Breast epithelium (tissue), 4 donors: ENCODE measurements at regions not wholly inside any gene's neighbourhood (a gene's known extent, or its start where the extent isn't known, plus 50 kb on each side); places are given as distances from the start of the nearest gene placed in this dataset.

Source experiments
- DNase-seq, 2 donors: peaks; one replicate each; pipeline ENCODE4 v3.0.0-alpha.2; 2019; ENCODE audit warnings: low spot score in 2 of 2
- H3K27ac ChIP-seq, 2 donors: fragments of 200-600 bp; sonication (generic) in 1 of 2; one replicate each; pipeline ENCODE4 v1.5.1; 2016 to 2019; ENCODE audit warnings: mild to moderate bottlenecking in 1 of 2
- H3K27me3 ChIP-seq, 2 donors: fragments of 200-600 bp; sonication (generic) in 1 of 2; one replicate each; pipeline versions ENCODE4 v1.5.1 to v1.6.0; 2017 to 2019; ENCODE audit warnings: control low read depth in 1 of 2, mild to moderate bottlenecking in 1 of 2
- H3K36me3 ChIP-seq: fragments of 200-600 bp; one replicate; pipeline ENCODE4 v1.5.1; 2019
- H3K4me1 ChIP-seq, 2 donors: fragments of 200-600 bp; sonication (generic); one replicate each; pipeline ENCODE4 v1.5.1; 2016 to 2019; ENCODE audit warnings: control low read depth in 1 of 2
- H3K4me3 ChIP-seq, 3 donors: fragments of 200-600 bp; sonication (generic); 1 replicate in 2 of 3; 2 replicates in 1 of 3; pipeline ENCODE4 v1.5.1; 2016 to 2019; ENCODE audit warnings: mild to moderate bottlenecking in 3 of 3, moderate library complexity in 2 of 3
- H3K9me3 ChIP-seq, 2 donors: fragments of 200-600 bp; sonication (generic) in 1 of 2; one replicate each; pipeline ENCODE4 v1.5.1; 2016 to 2019; ENCODE audit warnings: control low read depth in 1 of 2
- CTCF ChIP-seq, 3 donors: fragments of 450-650 bp; IDR thresholded peaks; one replicate each; pipeline ENCODE4 v1.5.1; 2016 to 2017; ENCODE audit warnings: antibody characterized with exemption in 3 of 3, mild to moderate bottlenecking in 3 of 3, moderate library complexity in 3 of 3
- POLR2A ChIP-seq: fragments of 450-650 bp; IDR thresholded peaks from one replicate; pipeline ENCODE4 v1.6.1; 2016; ENCODE audit warnings: antibody characterized with exemption, mild to moderate bottlenecking, moderate library complexity
- POLR2AphosphoS5 ChIP-seq, 3 donors: sonication (generic); formaldehyde crosslinking; IDR thresholded peaks; one replicate each; pipeline ENCODE4 v1.6.1; 2017; ENCODE audit warnings: antibody characterized with exemption in 3 of 3
- intact Hi-C: fragments of 100-400 bp; cut with DNase I; formaldehyde crosslinking; loops from one replicate; pipeline ENCODE4 v1.15.1; 2023; ENCODE audit warnings: low total_unique reads

- DNase-seq = no peak
- Histone ChIP-seq H3K36me3 (no peaks in the 10 kb centered on the region), H3K4me1 (no peaks in the 10 kb centered on the region), H3K27ac (no peak overlapping the region), H3K4me3 (no peak overlapping the region), H3K27me3 (no peaks in the 10 kb centered on the region), H3K9me3 (no peaks in the 10 kb centered on the region)
- TF ChIP-seq CTCF (IDR thresholded peaks at IDR 0.05) (no peak), POLR2A (no peak), POLR2AphosphoS5 (IDR thresholded peaks at IDR 0.05) (no peak)
- intact Hi-C loops = no loop called here
These were observed 177.9 kb upstream of the IL15 start for GRCh38 chr4:141458501-141458900.

- Histone ChIP-seq H3K36me3 (no peaks in the 10 kb centered on the region), H3K27ac (no peak overlapping the region), H3K9me3 (no peaks in the 10 kb centered on the region), H3K4me3 (no peak overlapping the region), H3K4me1 (no peaks in the 10 kb centered on the region), H3K27me3 (no peaks in the 10 kb centered on the region)
- intact Hi-C loops = no loop called here
- DNase-seq = no peak
- no peak for TF ChIP-seq POLR2A
These were observed 177.4 kb upstream of the IL15 start for GRCh38 chr4:141459020-141459419.

GRCh38 chr4:141462361-141462760, 174.0 kb upstream of the IL15 start:
- H3K27ac ChIP-seq = no peak overlapping the region
- TF ChIP-seq CTCF (IDR thresholded peaks at IDR 0.05) = no peak
- TF ChIP-seq POLR2A = no peak
- TF ChIP-seq POLR2AphosphoS5 (IDR thresholded peaks at IDR 0.05) = no peak
- H3K36me3 ChIP-seq = no peaks in the 10 kb centered on the region
- no peaks in the 10 kb centered on the region for H3K4me1 ChIP-seq
- no peaks in the 10 kb centered on the region for H3K27me3 ChIP-seq
- DNase-seq = no peak
- no peak overlapping the region for H3K4me3 ChIP-seq
- intact Hi-C loops = no loop called here
- H3K9me3 ChIP-seq = no peaks in the 10 kb centered on the region

- Histone ChIP-seq H3K27me3 (no peaks in the 10 kb centered on the region), H3K9me3 (no peaks in the 10 kb centered on the region), H3K4me1 (no peaks in the 10 kb centered on the region), H3K27ac (no peak overlapping the region), H3K4me3 (no peak overlapping the region), H3K36me3 (no peaks in the 10 kb centered on the region)
- TF ChIP-seq CTCF (IDR thresholded peaks at IDR 0.05) (no peak), POLR2AphosphoS5 (IDR thresholded peaks at IDR 0.05) (no peak), POLR2A (no peak)
- no peak for DNase-seq
- intact Hi-C loops = no loop called here
These were observed 172.7 kb upstream of the IL15 start for GRCh38 chr4:141463678-141464077.

- intact Hi-C loops = no loop called here
- no peaks in the 10 kb centered on the region for H3K4me1 ChIP-seq
- H3K27ac ChIP-seq = no peak overlapping the region
- no peak overlapping the region for H3K4me3 ChIP-seq
- TF ChIP-seq POLR2A (no peak), CTCF (IDR thresholded peaks at IDR 0.05) (no peak), POLR2AphosphoS5 (IDR thresholded peaks at IDR 0.05) (no peak)
- H3K36me3 ChIP-seq = no peaks in the 10 kb centered on the region
- H3K9me3 ChIP-seq = no peaks in the 10 kb centered on the region
- no peak for DNase-seq
- H3K27me3 ChIP-seq = no peaks in the 10 kb centered on the region
These were observed 172.0 kb upstream of the IL15 start for GRCh38 chr4:141464366-141464765.

GRCh38 chr4:141465171-141465570, 171.2 kb upstream of the IL15 start:
- no peak overlapping the region for H3K27ac ChIP-seq
- intact Hi-C loops = no loop called here
- no peaks in the 10 kb centered on the region for H3K4me1 ChIP-seq
- no peak for TF ChIP-seq POLR2A
- no peak for TF ChIP-seq CTCF (IDR thresholded peaks at IDR 0.05)
- TF ChIP-seq POLR2AphosphoS5 (IDR thresholded peaks at IDR 0.05) = no peak
- H3K27me3 ChIP-seq = no peaks in the 10 kb centered on the region
- no peak overlapping the region for H3K4me3 ChIP-seq
- H3K9me3 ChIP-seq = no peaks in the 10 kb centered on the region
- H3K36me3 ChIP-seq = no peaks in the 10 kb centered on the region
- DNase-seq = no peak
